DND-41 (cell line): ENCODE measurements at regions not wholly inside any gene's neighbourhood (a gene's known extent, or its start where the extent isn't known, plus 50 kb on each side); places are given as distances from the start of the nearest gene placed in this dataset.

Experiments
- CTCF ChIP-seq: IDR thresholded peaks from 2 replicates; pipeline ENCODE4 v1.5.1; 2012; ENCODE audit warnings: borderline replicate concordance, low read length, moderate library complexity, mild to moderate bottlenecking; ENCODE audit not compliant: poor library complexity, severe bottlenecking; ENCODE audit errors: extremely low read depth
- EZH2 ChIP-seq: IDR thresholded peaks from 3 replicates; pipeline ENCODE4 v1.6.1; 2012; ENCODE audit warnings: borderline replicate concordance, low read depth, mild to moderate bottlenecking, moderate library complexity, low read length, inconsistent platforms; ENCODE audit not compliant: severe bottlenecking

GRCh38 chr9:2493109-2493508 is 128.5 kb upstream of the VLDLR start:
- TF ChIP-seq CTCF (no peak), EZH2 (no peak)
